ENCODE measurements at regions not wholly inside any gene's neighbourhood (a gene's known extent, or its start where the extent isn't known, plus 50 kb on each side); places are given as distances from the start of the nearest gene placed in this dataset.
"Not testable (repeated sequence)": the region's sequence is repeated elsewhere in the genome, so short reads cannot be mapped to it uniquely, and the experiment has no call there.

GRCh38 chr12:131444220-131445164, 266.4 kb upstream of the SFSWAP start:
- no peak for DNase-seq

GRCh38 chr12:131445184-131445774, 265.6 kb upstream of the SFSWAP start:
- DNase-seq, result no peak

GRCh38 chr12:131445795-131446194, 265.1 kb upstream of the SFSWAP start:
- DNase-seq, result no peak

GRCh38 chr12:131447636-131448035, 263.3 kb upstream of the SFSWAP start:
- DNase-seq, result not testable (repeated sequence)

GRCh38 chr12:131448254-131448795, 262.6 kb upstream of the SFSWAP start:
- no peak for DNase-seq

GRCh38 chr12:131449027-131449426, 261.9 kb upstream of the SFSWAP start:
- peak; percentile 23 for DNase-seq

GRCh38 chr12:131452444-131452860, 258.4 kb upstream of the SFSWAP start:
- peak; percentile 48 for DNase-seq

- peak; percentile 87 for DNase-seq
These were observed 256.3 kb upstream of the SFSWAP start for GRCh38 chr12:131454418-131455217.

- peak; percentile 19 for DNase-seq
These were observed 255.7 kb upstream of the SFSWAP start for GRCh38 chr12:131455218-131455506.

GRCh38 chr12:131455581-131456110, 255.2 kb upstream of the SFSWAP start:
- no peak for DNase-seq

GRCh38 chr12:131456301-131457027, 254.4 kb upstream of the SFSWAP start:
- no peak for DNase-seq

- DNase-seq, result no peak
These were observed 253.9 kb upstream of the SFSWAP start for GRCh38 chr12:131457028-131457310.

- no peak for DNase-seq
These were observed 253.4 kb upstream of the SFSWAP start for GRCh38 chr12:131457331-131458047.

GRCh38 chr12:131458048-131458374, 252.9 kb upstream of the SFSWAP start:
- no peak for DNase-seq

- no peak for DNase-seq
These were observed 251.7 kb upstream of the SFSWAP start for GRCh38 chr12:131458931-131459772.

- no peak for DNase-seq
These were observed 251.0 kb upstream of the SFSWAP start for GRCh38 chr12:131459773-131460365.

- no peak for DNase-seq
These were observed 250.4 kb upstream of the SFSWAP start for GRCh38 chr12:131460520-131460919.

- DNase-seq, result no peak
These were observed 249.8 kb upstream of the SFSWAP start for GRCh38 chr12:131461096-131461495.

- DNase-seq, result no peak
These were observed 247.7 kb upstream of the SFSWAP start for GRCh38 chr12:131463174-131463573.

GRCh38 chr12:131464081-131464480, 246.8 kb upstream of the SFSWAP start:
- no peak for DNase-seq

- no peak for DNase-seq
These were observed 244.6 kb upstream of the SFSWAP start for GRCh38 chr12:131466306-131466705.
